ENCODE measurements at regions not wholly inside any gene's neighbourhood (a gene's known extent, or its start where the extent isn't known, plus 50 kb on each side); places are given as distances from the start of the nearest gene placed in this dataset.
"Not testable (repeated sequence)": the region's sequence is repeated elsewhere in the genome, so short reads cannot be mapped to it uniquely, and the experiment has no call there.

GRCh38 chr19:28583713-28584112 is 629.2 kb downstream of the UQCRFS1 start:
- no peak for DNase-seq

GRCh38 chr19:28583242-28583641 is 629.7 kb downstream of the UQCRFS1 start:
- no peak for DNase-seq

- no peak for DNase-seq
These were observed 630.2 kb downstream of the UQCRFS1 start for GRCh38 chr19:28582796-28583195.

GRCh38 chr19:28582344-28582743 is 630.6 kb downstream of the UQCRFS1 start:
- DNase-seq: no peak

- DNase-seq: no peak
These were observed 631.5 kb downstream of the UQCRFS1 start for GRCh38 chr19:28581468-28581770.

- DNase-seq: no peak
These were observed 634.0 kb downstream of the UQCRFS1 start for GRCh38 chr19:28578786-28579505.

- no peak for DNase-seq
These were observed 634.7 kb downstream of the UQCRFS1 start for GRCh38 chr19:28578208-28578607.

- no peak for DNase-seq
These were observed 635.3 kb downstream of the UQCRFS1 start for GRCh38 chr19:28577666-28578065.

- no peak for DNase-seq
These were observed 635.7 kb downstream of the UQCRFS1 start for GRCh38 chr19:28577233-28577632.

- DNase-seq: no peak
These were observed 637.1 kb downstream of the UQCRFS1 start for GRCh38 chr19:28575816-28576215.

- not testable (repeated sequence) for DNase-seq
These were observed 637.6 kb downstream of the UQCRFS1 start for GRCh38 chr19:28575312-28575711.

GRCh38 chr19:28574212-28574611 is 638.7 kb downstream of the UQCRFS1 start:
- no peak for DNase-seq

- no peak for DNase-seq
These were observed 643.5 kb downstream of the UQCRFS1 start for GRCh38 chr19:28569132-28570131.

- no peak for DNase-seq
These were observed 645.1 kb downstream of the UQCRFS1 start for GRCh38 chr19:28567834-28568233.

GRCh38 chr19:28563964-28564921 is 648.7 kb downstream of the UQCRFS1 start:
- DNase-seq: no peak

- DNase-seq: no peak
These were observed 652.2 kb downstream of the UQCRFS1 start for GRCh38 chr19:28560786-28561185.

GRCh38 chr19:28558783-28559182 is 654.2 kb downstream of the UQCRFS1 start:
- no peak for DNase-seq

GRCh38 chr19:28556371-28556770 is 656.6 kb downstream of the UQCRFS1 start:
- DNase-seq: no peak

GRCh38 chr19:28555317-28555716 is 657.6 kb downstream of the UQCRFS1 start:
- DNase-seq: no peak

- no peak for DNase-seq
These were observed 658.4 kb downstream of the UQCRFS1 start for GRCh38 chr19:28554321-28555091.

GRCh38 chr19:28553764-28554163 is 659.2 kb downstream of the UQCRFS1 start:
- DNase-seq: no peak

GRCh38 chr19:28553005-28553404 is 659.9 kb downstream of the UQCRFS1 start:
- DNase-seq: no peak

Data from activated effector memory CD4-positive, alpha-beta T cell treated with anti-CD3 and anti-CD28 coated beads, Interleukin-2, amount 50 U/mL, for 16 hours (primary cell).